SKM-1 treated with dmso at 0.1 percent for 144 hours (cell line): ENCODE measurements at regions not wholly inside any gene's neighbourhood (a gene's known extent, or its start where the extent isn't known, plus 50 kb on each side); places are given as distances from the start of the nearest gene placed in this dataset.
"Not testable (repeated sequence)": the region's sequence is repeated elsewhere in the genome, so short reads cannot be mapped to it uniquely, and the experiment has no call there.

Experiments used
- DNase-seq: peaks from one replicate; lab custom pipeline; 2025; ENCODE audit not compliant: unreplicated experiment; lab: John Stamatoyannopoulos, UW

DNA sequence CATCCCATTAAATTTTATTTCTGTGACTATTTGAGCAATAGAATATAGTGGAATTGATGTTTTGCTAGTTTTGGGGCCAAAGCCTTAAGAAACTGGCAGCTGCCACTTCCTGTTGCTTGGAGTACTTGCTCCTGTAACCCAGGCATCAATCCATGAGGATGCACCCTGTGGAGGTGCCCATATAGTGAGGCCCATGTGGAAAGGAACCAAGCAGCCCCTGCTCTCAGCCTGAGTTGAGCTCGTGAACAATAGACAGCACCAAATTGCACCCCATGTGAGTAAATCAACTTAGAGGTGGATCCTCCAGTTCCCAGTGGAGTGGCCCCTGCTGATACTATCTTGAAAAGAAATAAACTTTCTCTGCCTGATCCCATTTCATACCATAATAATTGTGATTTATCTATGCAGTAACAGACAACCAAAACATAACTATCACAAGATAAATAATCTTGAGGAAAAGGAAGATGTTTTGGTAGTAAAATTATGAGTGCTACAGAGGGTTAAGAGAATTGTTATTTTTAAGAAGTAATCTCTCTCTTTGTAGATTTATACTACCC is 481.9 kb downstream of the TBC1D32 start:
- DNase-seq: no peak

DNA sequence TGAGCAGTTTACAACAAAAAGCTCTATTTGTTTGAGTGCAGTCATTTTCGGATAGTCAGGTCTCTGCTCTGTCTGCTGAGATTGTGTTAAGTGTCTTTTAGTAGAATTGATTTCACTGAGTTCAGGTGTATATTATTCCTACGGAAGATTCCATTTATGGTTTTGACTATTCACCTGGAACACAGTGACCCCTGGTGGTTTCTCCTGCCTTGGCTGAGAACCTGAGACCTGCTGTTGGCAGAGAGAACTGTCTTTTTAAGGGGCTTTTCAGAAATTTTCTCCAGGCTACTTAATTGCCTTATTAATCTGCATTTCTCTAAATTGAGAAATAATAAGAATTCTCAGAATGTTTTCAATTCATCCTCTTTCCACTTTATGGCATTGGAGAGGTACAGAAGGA is 508.0 kb downstream of the TBC1D32 start:
- no peak for DNase-seq

DNA sequence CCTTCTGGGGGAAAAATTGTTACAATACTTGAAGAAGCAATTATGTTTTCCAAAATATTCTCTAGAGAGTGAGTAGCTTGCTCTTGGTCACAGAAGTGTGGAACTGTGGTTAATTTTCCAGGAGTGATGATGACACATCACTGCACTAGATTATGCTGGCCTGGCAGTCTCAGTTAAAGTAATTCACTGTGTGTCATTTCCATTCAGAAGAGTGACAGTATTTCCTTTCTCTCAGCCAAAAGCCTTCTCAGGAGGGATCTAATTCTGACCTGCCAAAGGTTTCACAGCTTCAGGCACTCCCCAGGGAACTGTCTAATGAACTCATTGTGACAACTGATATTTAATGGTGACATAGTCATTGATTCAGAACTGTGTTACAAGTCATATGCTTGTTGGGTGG is 517.5 kb downstream of the TBC1D32 start:
- no peak for DNase-seq

DNA sequence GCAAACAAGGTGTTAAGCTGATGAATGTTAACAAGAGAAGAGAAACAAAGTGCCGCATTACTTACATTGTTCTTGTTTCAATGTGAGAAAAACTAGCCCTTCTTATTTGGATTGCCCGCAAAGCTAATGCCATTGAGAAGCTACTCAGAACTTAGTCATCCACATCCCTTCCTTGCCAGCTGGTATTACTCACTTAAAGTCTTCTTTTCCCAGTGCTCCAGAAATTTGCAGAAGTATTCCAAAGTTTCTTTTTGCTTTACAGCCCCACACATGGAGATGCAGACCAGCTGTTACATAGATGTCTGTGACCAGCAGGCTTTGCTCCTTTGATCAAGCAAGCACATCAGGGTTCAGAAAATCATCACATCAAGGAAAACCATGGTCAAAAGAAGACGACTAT is 529.0 kb downstream of the TBC1D32 start:
- DNase-seq: no peak

DNA sequence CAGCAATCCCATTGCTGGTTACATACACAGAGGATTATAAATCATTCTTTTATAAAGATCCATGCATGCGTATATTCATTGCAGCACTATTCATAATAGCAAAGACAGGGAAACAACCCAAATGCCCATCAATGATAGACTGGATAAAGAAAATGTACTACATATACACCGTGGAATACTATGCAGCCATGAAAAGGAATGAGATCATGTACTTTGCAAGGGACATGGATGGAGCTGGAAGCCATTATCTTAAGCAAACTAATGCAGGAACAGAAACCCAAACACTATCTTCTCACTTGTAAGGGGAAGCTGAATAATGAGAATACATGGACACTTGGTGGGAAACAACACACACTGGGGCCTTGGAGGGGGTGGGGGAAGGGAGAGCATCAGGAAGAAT is 529.7 kb downstream of the TBC1D32 start:
- no peak for DNase-seq

DNA sequence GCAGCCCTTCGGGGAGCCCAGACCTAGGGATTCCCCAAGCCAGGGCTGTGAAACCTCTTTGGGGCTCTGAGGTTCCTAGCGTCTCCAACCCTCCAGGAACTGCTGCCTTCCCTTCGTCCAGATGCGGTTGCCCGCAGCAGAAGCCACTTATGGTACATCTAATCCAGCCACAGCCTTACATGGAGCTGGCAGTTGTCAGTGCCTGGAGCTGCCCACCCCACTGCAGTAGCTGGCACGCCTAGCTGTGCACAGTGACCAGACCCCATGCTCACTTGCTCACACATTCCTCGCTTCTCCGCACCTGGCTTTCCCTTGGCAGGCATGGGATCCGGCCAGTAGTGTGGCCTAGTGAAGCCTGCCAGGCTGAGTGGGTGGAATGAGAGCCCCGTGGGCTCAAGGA is 547.6 kb downstream of the TBC1D32 start:
- DNase-seq: no peak

DNA sequence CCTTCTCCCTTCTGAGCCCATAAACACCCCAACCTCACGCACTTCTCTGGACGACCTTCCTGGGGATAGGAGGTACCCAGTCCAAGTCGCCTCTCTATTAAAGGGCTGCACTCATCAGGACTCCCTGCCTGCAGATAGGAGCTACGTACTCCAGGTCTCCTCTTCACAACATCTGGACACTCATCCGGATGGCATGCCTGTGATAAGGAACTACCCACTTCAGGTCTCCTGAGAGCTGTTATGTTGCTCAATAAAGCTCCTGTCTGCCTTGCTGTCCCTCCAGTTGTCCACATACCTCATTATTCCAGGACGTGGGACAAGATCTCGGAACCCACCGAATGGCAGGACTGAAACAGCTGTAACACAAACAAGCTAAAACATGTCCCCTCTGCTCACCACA is 548.0 kb downstream of the TBC1D32 start:
- DNase-seq: no peak

DNA sequence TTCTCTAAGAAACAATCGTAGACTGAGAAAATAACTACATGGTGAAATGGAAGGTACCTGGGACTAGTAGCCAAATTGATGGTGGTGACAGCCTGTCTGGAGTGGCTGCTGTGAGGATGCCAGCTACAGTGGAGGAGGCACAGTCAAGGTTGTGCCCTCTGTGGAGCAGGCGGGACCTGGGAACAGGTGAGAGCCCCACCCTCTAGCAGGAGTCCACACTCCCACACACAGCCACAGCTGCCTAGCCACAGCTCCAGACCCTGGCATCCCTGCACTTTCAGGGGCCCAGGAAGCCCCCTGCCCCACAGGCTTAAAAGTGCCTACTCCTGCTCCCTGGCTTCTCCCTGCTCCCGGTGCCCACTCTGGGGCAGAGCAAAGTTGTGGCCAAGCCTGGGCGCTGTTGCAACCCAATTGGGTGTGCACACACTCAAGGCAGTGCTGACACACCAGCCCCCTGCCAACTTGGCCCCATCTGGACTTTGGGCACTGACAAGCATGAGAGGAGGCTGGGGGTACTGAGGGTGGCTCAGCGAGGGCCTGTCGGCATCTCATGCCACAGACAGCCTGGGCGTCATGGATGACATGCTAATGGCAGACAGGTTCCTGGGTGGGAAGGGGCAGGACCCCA is 548.7 kb downstream of the TBC1D32 start:
- DNase-seq: no peak

DNA sequence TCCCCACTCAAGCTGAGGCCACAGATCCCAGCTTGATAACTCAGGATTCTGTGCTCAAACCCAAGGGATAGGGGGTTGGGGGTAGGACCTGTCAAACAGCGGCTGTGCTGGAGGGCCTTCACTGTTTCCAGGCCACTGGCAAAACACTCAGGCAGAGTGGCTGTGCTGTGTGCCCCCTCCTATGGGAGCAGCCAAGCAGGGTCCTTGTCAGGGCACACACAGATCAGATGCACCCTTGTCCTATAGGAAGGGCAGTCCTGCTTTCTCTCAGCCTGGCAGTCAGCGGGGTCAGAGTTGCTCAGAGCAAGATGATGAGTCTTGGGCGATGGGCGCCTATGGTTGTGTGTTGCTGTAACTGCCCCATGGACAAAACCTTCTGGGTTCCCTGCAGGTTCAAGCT is 554.8 kb downstream of the TBC1D32 start:
- DNase-seq: no peak

DNA sequence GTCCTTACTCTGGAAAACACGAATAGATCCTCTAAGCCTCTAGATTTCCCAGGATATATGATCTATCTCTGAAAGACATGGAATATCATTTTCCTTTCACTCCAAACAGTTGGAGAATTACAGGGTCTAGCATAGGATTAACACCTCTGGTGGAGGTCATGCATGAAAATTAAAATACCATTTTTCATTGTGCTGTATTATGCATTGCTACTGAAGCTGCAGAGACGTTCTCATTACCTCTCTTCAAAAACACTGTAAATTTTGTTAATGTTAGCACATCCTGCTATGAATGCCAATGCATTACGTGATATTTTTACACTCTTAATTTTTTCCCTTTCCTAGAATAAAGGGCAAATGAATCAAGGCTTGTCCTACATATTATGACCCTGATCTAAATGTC is 558.6 kb downstream of the TBC1D32 start:
- no peak for DNase-seq

DNA sequence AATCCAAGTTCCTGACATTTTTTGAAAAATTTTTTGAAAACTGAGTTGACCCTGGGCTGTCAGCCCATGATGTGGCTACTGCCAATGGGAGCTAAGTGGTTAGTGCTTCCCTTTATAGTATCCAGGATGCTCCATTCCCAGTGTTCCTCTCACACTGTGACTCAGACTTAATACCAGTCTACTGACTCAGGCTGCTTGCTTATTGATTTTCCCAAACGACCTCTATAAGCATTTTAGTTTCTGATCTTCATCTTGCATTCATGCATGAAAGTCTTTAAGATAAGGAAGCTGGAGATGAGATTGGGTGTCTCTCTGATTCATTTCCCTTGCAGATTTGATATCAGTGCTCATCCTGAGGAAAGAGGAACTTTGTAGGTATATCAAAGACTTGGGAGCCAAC is 560.0 kb downstream of the TBC1D32 start:
- DNase-seq: no peak

DNA sequence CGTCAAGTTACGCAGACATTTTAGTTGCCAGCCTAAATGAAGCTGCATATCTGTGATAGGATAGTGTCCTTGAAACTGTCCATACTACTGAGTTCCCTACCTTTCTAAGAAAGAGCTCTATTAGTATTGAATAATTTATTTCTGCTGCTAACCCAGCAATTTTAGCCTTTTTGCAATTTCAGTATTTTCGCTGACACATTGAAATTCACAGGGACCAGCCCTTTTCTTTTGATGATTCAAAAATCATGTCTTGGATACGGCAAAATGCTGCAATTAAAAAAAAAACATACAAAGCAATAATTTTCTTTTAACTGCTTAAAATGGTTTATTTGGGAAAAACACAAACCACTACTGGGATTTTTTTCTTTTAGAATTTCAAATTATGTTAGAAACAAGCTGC is 563.3 kb downstream of the TBC1D32 start:
- no peak for DNase-seq

DNA sequence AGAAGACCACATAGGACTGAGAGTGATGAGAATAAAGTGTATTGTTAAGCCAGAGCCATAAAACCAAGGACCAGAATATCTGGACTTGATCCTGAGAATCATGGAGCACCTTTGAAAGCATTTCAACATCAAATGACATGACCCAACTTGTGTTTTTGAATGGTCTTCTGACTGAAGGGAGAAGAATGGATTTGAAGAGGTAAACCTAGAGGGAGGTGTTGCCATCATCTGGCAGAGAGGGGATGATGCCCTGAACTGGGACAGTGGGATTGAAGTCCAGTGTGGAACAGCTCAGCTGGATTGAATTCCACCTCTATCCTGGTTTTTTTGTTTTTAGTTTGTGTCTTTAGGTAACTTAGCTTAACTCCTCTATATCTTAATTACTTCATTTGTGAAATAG is 570.0 kb downstream of the TBC1D32 start:
- no peak for DNase-seq

DNA sequence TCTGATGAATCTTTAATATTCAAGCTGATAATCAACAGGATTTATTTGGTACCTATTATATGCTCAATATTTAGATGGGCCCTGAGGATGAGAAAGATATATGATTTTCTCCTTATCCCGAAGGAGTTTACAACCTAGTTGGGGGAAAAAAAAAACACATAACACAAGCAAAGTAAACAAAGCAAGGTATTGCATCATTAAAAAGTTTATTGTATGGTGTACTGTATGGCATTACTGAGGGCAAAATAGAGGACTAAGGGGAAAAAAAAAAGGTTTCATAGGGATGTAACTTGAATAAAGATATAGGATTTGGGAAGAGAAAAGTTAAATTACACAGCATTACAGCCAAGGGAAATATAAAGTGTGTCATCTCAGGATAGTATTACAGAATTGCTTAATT is 574.7 kb downstream of the TBC1D32 start:
- DNase-seq: no peak

DNA sequence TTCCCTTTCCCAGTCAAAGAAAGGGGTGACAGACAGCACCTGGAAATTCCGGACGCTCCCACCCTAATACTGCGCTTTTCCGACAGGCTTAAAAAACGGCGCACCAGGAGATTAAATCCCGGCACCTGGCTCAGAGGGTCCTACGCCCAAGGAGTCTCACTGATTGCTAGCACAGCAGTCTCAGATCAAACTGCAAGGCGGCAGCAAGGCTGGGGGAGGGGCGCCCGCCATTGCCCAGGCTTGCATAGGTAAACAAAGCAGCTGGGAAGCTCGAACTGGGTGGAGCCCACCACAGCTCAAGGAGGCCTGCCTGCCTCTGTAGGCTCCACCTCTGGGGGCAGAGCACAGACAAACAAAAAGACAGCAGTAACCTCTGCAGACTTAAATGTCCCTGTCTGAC is 585.7 kb downstream of the TBC1D32 start:
- not testable (repeated sequence) for DNase-seq

DNA sequence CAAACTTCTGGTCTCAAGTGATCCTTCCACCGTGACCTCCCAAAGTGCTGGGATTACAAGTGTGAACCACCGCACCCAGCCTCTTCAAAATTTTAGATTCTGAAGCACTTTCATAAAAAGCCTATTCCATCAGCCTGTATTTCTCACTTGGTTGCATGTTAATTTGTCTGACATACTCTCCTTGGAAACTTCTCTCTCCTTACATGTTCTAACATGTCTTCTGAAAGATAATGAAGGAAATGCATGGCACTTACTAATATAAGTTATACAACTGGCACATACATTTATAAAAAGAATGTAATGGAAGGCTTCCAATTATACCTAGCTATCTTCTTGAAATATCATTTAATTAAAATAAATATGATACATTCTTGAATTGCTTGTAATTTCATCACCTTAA is 597.5 kb downstream of the TBC1D32 start:
- DNase-seq: no peak

DNA sequence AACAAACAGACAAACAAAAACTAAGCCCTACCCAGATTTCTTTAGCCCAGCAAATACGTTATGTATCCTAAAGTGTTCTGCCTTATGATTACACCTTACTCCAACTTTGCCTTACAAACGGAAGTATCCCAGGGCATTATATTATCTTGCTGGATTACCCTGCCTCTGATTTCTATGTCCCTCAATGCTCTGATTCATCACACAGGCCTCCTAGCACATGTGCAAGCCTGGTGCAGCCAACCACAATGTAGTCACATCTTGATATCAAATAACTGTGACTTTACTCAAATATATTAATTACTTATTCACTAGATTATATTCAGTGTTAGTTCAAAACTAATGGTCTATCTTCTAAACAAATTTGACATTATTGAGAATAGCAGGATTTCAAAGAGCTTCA is 598.6 kb downstream of the TBC1D32 start:
- no peak for DNase-seq

DNA sequence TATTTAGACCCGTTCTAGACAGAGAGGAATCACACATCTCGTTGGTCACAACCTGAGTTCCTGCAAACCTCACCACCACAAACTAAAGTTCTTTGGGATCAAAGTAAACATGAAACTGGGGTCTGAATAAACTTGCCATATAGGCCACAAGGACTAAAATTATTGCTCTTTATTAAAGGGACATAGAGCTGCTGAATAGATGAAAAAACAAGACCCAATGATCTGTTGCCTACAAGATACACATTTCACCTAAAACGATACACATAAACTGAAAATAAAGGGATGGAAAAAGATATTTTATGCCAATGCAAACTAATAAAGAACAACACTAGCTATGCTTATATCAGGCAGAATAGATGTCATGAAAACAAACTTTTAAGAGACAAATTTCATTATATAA is 623.0 kb downstream of the TBC1D32 start:
- DNase-seq: no peak

DNA sequence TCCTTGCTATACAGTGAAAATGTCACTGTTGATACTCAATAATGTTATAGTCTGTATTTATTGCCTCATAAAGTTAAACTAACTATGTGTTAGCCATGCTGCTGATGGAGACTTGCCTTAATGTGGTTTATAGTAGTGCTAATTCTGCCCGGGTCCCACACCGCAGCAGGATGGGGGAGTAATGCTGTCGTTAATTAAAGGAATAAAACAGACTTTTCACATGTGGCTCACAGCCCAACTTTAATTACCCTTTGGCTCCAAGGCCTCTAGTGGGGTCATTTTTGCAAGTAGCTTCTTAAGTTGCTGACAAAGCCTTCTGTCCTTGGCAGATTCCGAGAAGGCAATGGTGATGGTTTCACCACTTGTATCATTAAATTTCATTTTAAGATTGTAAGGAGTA is 634.3 kb downstream of the TBC1D32 start:
- no peak for DNase-seq

DNA sequence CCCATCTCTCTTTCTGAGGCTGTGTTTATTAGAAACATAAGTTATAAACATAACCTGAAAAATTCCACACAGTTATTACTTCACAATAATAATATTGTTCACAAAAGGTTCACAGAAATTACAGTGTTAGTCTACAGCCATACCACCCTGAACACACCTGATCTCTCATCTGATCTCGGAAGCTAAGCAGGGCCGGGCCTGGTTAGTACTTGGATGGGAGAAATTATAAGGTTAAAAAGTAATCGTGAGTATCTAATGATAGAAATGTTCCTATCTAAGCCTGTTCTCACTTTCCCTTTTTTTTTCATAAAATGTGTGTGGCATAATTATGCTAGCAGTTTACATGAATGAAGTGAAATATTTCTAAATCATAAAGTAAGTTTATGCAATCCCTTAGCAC is 647.8 kb downstream of the TBC1D32 start:
- no peak for DNase-seq

DNA sequence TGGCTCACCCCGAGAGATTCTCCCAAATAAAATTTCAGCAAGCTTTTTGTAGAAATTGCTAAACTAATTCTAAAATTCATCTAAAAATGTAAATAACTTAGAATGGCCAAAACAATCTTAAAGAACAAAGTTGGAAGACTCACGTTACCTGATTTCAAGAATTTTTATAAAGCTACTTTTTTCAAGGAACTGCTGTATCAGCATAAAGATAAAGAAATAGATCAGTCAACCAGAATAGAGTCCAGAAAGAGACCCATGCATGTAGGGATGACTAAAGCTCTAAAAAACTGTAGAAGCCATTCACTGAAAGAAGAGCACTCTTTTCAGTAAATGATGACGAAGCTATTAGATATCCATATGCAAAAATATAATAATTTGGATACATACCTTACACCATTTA is 652.1 kb downstream of the TBC1D32 start:
- no peak for DNase-seq

DNA sequence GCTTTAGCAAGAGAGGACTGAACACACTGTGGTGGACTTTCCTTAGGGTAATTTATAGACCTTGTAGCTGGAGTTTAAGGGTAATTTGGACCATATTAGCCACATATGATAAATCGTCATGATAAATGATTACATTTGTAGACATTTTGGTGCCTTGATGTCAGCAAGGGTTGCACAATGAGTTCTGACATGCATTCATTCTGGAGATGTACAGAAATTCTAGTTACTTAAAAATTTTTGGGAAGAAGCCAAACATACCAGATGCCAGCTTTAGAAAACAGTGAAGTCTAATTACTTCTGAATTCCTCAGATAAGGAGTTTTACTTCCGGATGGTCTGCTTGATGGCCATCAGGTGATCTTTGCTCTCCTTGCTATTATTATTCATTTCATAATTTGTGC is 653.1 kb downstream of the TBC1D32 start:
- no peak for DNase-seq

DNA sequence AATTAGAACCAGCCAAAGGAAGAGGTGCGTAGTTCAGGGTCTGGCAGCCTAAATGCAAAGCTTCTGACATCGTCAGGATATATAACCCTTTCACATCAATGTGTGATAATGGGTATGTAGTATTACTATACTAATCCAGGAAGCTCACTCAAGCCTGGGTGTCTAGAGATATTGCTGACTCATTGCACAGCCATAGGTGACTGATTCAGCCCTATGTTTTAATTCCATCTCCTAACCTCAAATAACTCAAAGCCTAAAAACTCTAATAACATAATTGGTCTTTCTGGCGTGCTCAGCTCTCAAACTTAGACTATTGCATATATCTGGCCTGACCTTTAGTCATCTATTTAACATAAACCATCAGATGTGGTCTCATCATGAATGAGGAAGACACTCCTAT is 658.4 kb downstream of the TBC1D32 start:
- no peak for DNase-seq
